CD4-positive, alpha-beta T cell treated with Interleukin-1 beta for 1 hour (primary cell): ENCODE measurements at regions not wholly inside any gene's neighbourhood (a gene's known extent, or its start where the extent isn't known, plus 50 kb on each side); places are given as distances from the start of the nearest gene placed in this dataset.

Experiments
- DNase-seq, 2 donors: peaks; one replicate each; pipeline ENCODE4 v3.0.0-alpha.2; 2020 to 2022

- no peak for DNase-seq
These were observed 329.5 kb downstream of the DEPDC1B start for GRCh38 chr5:60370508-60370907.

DNA sequence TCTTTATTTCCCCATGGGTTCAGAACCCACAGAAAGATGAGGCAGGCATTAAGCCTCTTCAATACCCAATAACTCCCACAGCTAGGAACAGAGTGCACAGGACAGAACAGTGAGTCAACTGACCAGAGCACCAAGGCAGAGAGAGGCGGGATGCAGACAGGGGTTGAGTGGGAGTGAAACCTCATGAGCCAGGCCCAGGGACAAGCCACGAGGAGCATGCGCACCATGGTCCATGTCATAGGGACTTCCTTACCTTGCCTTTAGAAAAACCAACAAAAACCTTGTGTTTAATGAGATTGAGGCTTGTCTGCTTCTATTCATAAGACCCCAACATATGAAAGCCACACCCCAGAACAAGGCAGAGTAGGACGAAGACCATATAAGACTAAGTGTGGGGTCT lies 330.6 kb downstream of the DEPDC1B start:
- no peak for DNase-seq

GRCh38 chr5:60368100-60368499 lies 331.9 kb downstream of the DEPDC1B start:
- no peak for DNase-seq

DNA sequence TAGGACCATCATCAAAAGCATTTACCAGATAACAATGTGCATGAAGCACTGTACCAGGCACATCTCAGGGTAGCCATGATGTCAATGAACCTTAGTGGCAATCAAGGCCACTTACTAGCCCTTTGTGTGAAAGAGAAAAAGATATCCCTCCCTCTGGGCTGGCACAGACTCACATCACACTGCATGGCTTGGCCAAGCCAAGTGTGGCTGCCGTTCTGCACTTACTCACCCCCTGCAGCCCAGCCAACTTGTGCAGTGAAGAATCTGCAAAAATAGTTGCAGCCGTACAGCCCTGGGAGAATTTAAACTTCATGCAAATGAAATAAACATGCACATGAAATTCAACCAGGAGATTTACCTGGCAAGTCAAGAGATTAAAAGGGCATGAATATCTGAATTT lies 333.5 kb downstream of the DEPDC1B start:
- no peak for DNase-seq

DNA sequence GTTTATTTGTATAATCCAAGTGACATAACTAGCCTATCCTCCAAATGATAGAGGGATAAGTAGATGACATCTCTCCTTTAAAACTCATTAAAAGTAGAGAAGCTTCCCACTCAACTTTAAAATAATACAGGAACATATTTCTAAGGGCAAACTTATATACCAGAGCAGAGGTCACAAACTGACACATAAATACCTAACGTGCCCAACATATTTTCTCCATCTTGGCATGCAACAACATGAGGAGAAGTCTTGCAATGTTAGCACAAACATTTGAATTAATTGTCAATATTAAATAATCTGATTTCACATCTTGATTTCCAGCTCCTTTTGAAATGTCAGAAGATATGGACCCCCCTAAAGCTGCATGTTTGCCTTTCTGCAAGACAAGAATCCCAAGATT lies 335.0 kb downstream of the DEPDC1B start:
- DNase-seq: no peak

DNA sequence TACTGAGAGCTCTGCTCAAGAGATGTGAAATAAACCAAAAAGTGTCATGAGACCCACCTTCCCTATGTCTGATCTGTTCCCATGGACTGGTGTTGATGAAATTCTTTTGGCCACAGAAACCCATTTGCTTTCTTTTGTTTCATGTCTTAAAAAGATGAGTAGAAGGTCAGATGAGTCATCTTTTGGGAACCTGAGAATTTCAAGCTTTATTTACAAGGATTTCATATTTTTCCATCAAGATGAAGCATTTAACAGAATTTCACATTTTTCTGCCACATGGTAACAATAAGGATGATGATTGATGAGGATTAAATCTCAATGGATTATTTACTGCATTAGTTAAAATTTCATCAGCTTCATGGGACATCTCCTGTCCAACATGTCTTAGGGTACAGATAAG lies 337.8 kb downstream of the DEPDC1B start:
- DNase-seq: no peak

- DNase-seq: no peak
These were observed 339.6 kb downstream of the DEPDC1B start for GRCh38 chr5:60360355-60360754.

DNA sequence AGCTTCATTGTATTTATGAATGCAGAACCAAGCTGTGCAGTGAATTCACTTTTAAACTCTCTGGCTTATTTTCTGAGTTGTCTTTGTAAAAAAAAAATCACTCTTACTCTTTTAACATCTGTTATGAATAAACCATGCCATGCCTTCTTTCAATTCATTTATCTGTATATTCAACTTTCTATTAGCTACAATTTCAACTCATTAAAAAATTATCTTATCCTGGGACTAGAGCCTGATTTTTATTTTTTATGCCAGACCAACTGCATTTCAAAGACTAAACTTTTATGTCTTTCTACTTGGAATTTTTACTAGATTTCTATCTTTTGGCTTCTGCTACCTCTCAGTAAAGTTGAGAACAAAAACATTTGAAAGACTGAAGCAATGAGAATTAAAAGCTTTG lies 342.7 kb downstream of the DEPDC1B start:
- no peak for DNase-seq

- no peak for DNase-seq
These were observed 343.2 kb downstream of the DEPDC1B start for GRCh38 chr5:60356745-60357144.

DNA sequence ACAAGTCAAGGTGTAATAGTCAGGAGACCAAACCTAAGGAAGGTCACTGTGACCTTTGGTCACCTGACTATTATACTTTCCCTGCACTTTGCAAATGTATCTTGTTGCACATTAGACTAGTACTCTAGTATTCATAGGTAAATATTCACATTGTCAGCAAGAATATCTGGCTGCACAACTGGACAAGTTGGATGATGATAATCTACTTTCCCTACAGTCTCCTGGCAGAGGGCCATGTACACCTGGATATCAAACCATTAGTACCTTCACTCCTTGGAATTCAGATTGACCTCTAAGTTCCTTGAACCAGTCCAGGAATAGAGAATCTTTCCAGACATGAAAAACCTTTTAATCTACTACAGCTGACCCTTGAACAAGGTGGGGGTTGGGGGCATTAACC lies 344.8 kb downstream of the DEPDC1B start:
- DNase-seq: no peak

DNA sequence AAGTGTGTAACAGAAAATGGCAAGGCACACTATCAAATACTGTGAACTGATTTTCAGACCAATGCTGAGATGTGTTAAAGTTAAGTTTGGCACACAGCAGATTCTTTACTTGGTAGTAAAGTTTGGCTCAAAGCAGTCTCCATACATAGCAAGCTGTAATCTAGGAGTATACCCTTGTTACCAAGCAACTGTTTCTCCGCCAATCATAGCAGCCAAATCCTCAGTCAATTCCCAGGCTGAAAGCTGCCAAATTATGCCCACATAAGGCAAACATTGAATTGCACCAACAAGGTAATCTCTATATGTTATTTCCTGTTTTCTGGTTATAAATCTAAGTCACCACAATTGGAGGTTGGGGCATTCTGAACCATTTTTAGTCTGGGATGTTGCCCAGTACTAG lies 345.7 kb downstream of the DEPDC1B start:
- no peak for DNase-seq

GRCh38 chr5:60352992-60353599 lies 346.9 kb downstream of the DEPDC1B start:
- no peak for DNase-seq

DNA sequence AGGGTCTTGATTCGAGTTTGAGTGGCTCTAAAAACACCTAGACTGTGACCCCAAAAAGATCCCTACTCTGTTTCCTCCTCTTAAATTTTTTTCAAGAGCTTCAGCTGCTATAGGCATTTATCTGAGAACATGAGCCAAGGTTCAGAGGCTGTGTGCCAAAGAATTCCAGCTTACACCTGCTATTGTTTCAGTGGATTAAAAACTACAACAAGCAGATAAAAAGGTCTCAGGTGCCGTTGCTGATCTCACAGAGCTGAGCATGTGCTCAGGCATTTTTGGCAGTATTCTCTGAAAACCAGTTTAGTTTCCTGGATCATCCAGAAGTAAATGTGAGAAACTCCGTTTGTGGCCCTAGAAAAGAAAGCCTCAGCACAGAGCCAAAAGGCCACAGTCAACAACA lies 349.2 kb downstream of the DEPDC1B start:
- no peak for DNase-seq

DNA sequence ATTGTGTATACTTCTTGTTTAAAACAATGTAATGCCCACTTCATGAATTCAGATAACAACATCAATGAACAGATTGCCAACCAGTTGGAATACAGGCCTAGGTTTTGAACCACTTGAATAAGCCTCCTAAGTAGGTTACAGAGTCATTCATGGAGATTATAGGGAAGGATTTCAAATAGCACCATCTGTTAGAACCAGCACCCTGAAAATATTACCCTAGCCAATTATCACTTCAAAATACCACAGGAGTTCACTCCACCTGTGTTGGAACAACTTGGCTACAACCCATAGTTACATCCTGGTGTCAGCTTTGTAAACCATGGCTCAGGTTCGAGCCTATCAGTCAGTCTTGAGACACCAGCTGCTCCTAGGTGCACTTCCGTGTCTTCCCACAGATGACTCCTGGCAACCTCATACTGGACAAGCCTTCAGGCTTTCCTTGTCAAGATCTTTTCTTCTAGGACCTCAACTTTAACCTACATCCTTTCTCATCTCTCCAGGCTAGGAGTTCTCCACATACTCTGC lies 350.0 kb downstream of the DEPDC1B start:
- no peak for DNase-seq

DNA sequence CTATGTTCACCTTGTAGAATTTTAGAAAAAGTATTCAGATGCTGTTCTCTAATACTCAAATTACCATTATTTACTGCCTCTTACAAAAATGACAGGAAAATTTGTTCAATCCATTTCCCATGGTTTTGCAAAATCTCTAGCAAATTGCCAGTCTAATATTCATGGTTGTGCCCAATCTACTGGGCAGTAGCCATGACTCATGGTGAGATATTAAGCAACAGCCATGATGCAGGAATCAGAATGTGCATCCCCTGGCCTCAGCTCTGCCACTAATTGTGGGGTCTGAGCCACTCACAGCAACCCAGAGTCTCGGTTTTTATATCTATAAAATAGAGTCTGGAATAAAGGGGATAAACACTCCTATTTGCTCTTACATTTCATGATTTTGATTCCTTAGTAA lies 353.6 kb downstream of the DEPDC1B start:
- DNase-seq: no peak

GRCh38 chr5:60343102-60343501 lies 356.9 kb downstream of the DEPDC1B start:
- no peak for DNase-seq

DNA sequence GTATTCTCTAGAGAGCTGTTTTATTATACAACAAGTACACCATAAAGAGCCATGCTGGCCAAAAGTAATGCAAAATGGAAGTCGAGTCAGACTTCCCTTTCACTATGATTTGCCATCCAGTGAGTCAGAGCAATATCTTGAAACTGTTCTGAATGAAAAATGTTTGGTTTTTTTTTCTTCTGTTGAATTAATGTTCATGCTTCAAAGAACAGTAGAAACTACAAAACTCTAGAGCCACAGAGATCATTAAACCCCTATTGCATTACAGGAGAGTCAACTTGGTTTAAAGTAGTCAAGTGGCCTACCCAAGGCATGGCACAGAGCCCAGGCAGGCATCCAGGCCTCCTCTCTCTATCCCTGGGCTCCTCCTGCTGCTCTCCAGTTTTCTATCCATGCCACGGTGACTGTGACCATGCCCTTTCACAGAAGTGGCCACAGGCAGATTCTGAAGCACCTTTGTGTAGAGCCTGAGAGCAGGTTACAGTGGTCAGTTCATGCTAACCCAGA lies 358.9 kb downstream of the DEPDC1B start:
- no peak for DNase-seq

DNA sequence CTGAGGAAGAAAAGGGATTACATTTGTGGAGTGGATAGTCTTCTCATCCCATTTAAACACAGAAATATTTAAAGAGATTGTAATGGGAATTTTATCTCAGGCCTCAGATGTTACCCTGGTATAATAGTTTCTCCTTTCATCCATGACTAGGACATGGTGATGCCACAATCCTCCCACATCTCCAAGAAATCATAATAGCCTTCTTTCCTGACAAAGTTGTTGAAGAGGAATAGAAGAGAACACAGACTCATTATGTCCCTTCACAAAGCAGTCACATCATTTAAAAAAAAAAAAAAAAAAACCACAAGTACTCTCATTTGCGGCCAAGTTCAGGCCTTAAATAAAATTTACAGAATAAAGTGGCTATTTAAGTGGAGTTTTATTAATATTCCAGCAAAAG lies 359.6 kb downstream of the DEPDC1B start:
- no peak for DNase-seq

DNA sequence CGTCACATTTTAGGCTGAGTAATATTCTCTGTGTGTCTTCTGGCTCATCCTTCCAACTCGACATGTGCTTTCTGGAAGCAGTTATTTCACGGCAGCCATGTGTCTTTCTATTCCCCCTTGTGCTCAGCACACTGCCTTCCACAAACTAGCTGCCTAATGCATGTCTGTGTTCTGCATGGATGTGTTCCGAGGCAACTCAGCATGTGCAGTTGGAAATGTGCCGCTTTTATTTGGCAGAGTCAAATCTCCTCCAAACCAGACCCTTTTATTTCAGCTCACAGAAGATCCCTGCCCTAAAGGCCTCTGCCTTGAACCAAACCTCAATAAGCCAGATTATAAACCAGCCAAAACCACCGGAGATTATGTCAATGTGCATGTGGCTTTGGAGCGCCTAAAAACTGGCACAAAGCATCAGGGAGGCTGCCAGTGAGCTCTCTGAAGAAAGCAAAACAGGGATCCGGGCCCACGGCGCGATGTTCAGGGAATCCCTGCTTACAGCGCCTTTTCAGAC lies 360.2 kb downstream of the DEPDC1B start:
- DNase-seq: no peak

GRCh38 chr5:60338846-60339245 lies 361.1 kb downstream of the DEPDC1B start:
- DNase-seq: no peak

GRCh38 chr5:60336491-60336890 lies 363.5 kb downstream of the DEPDC1B start:
- DNase-seq: no peak

- DNase-seq: no peak
These were observed 364.1 kb downstream of the DEPDC1B start for GRCh38 chr5:60335913-60336312.

DNA sequence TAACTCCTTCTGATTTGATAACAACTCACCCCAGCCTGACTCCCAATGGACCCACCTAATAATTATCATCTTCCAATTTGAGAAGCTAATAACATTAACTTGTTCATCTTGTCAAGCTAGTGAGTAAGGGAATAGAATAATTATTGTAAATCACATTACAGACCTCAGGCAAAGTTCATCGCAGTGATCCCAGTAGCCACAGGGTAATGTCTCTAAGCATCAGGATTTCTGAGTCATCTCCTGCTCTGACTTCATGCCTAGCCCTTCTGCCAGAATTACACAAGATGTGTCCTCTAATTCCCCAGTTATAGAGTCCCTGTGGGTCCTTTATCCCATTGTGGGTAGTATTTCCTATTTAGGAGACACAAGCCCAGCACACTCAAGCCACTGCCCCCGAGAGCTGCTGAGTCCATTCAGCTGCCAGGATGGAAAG lies 365.7 kb downstream of the DEPDC1B start:
- no peak for DNase-seq

DNA sequence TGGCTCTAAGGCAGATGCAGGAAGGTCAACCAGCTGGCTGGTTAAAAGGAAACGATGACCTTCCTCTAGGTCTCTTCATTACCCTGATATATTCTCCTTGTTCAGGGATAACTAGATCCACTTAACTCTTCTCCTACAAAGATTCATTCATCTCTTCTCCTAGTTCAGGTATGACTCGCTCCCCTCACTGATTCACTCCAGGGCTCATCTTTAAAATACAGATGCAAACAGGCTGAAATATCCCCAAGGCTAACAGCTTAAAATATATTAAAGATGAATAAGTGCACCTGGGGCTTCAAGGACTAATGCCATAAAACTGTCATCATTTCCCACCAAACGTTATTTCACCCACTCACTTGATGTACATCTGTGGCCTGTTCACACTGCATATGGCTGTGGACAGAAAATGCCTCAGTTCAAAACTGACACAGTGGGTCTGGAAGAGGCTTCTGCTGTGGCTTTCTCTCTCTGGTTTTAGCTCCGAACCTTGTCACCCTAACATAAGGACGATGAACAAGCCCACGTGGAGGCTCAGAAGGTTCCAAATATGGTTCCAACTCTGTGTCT lies 366.9 kb downstream of the DEPDC1B start:
- DNase-seq: no peak
